Keratinocyte (primary cell): ENCODE measurements at regions not wholly inside any gene's neighbourhood (a gene's known extent, or its start where the extent isn't known, plus 50 kb on each side); places are given as distances from the start of the nearest gene placed in this dataset.

Source experiments
- DNase-seq: peaks from one replicate; pipeline ENCODE4 v3.0.0-alpha.2; 2011; ENCODE audit warnings: low read depth, missing footprints, low spot score
- FAIRE-seq: peaks from 2 replicates; lab custom pipeline; 2011; peaks lifted over from hg19 to GRCh38; lab: Jason Lieb, UNC
- H2AFZ ChIP-seq: 2 replicates; pipeline ENCODE4 v1.6.0; 2012; ENCODE audit warnings: low read length, control low read depth, inconsistent platforms; ENCODE audit not compliant: control insufficient read depth
- H3K27ac ChIP-seq: 2 replicates; pipeline ENCODE4 v1.5.1; 2011; ENCODE audit warnings: low read length; ENCODE audit not compliant: control insufficient read depth, insufficient read depth
- H3K27me3 ChIP-seq: 3 replicates; pipeline ENCODE4 v1.6.0; 2011; ENCODE audit warnings: low read length; ENCODE audit not compliant: control insufficient read depth, insufficient read depth; ENCODE audit errors: extremely low read depth
- H3K36me3 ChIP-seq, 2 experiments: 2 replicates in 1 of 2; 3 replicates in 1 of 2; pipeline ENCODE4 v1.5.1; 2011; ENCODE audit warnings: low read length in 2 of 2, mild to moderate bottlenecking in 1 of 2; ENCODE audit not compliant: control insufficient read depth in 2 of 2, insufficient read depth in 2 of 2; ENCODE audit errors: extremely low read depth in 1 of 2
- H3K4me1 ChIP-seq: 3 replicates; pipeline ENCODE4 v1.5.1; 2011; ENCODE audit warnings: low read length; ENCODE audit not compliant: control insufficient read depth, insufficient read depth; ENCODE audit errors: extremely low read depth
- H3K4me2 ChIP-seq: 3 replicates; pipeline ENCODE4 v1.6.0; 2011; ENCODE audit warnings: low read depth, low read length; ENCODE audit not compliant: control insufficient read depth, insufficient read depth; ENCODE audit errors: extremely low read depth
- H3K4me3 ChIP-seq, 3 experiments: fragments of 200-600 bp in 1 of 3; sonication (generic) in 1 of 3; 2 replicates in 2 of 3; 3 replicates in 1 of 3; pipeline ENCODE4 v1.5.1; 2011 to 2016; ENCODE audit warnings: low read length in 3 of 3, mild to moderate bottlenecking in 3 of 3, control low read depth in 2 of 3, inconsistent platforms in 1 of 3, low read depth in 1 of 3, mixed read lengths in 1 of 3, mixed run types in 1 of 3, moderate library complexity in 1 of 3; ENCODE audit not compliant: control insufficient read depth in 2 of 3, insufficient read depth in 2 of 3; ENCODE audit errors: extremely low read depth in 1 of 3
- H3K79me2 ChIP-seq: 2 replicates; pipeline ENCODE4 v1.6.0; 2012; ENCODE audit warnings: low read length; ENCODE audit not compliant: control insufficient read depth, insufficient read depth
- H3K9ac ChIP-seq: 3 replicates; pipeline ENCODE4 v1.6.0; 2011; ENCODE audit warnings: low read length; ENCODE audit not compliant: control insufficient read depth, insufficient read depth; ENCODE audit errors: extremely low read depth
- H3K9me1 ChIP-seq: 3 replicates; pipeline ENCODE4 v1.6.0; 2011; ENCODE audit warnings: low read length; ENCODE audit not compliant: control insufficient read depth, insufficient read depth; ENCODE audit errors: extremely low read depth
- H3K9me3 ChIP-seq: 2 replicates; pipeline ENCODE4 v1.5.1; 2012; ENCODE audit warnings: low read depth, low read length; ENCODE audit not compliant: control insufficient read depth
- H4K20me1 ChIP-seq: 3 replicates; pipeline ENCODE4 v1.6.0; 2011; ENCODE audit warnings: low read length; ENCODE audit not compliant: control insufficient read depth, insufficient read depth; ENCODE audit errors: extremely low read depth
- CTCF ChIP-seq, 3 experiments: IDR thresholded peaks in 1 of 3; conservative IDR thresholded peaks in 1 of 3; optimal IDR thresholded peaks in 1 of 3; 2 replicates in 2 of 3; 3 replicates in 1 of 3; pipeline versions ENCODE3 to v1.5.1; 2011; ENCODE audit warnings: low read length in 3 of 3, mild to moderate bottlenecking in 3 of 3, moderate library complexity in 2 of 3, control low read depth in 1 of 3, inconsistent platforms in 1 of 3; ENCODE audit not compliant: insufficient read depth in 2 of 3; ENCODE audit errors: extremely low read depth in 1 of 3
- EZH2 ChIP-seq: IDR thresholded peaks from one replicate; pipeline ENCODE4 v1.6.1; 2012; ENCODE audit warnings: inconsistent platforms, mild to moderate bottlenecking, low read length, moderate library complexity
- dilution Hi-C: fragments of 300-500 bp; cut with MboI; formaldehyde crosslinking; loops from one replicate; pipeline ENCODE4 v1.7.0; 2020; ENCODE audit warnings: low sequenced_read_pairs; ENCODE audit not compliant: extremely low pct_ligation_motif_present

GRCh38 chr12:40573024-40573423, 119.2 kb upstream of the CNTN1 start:
- Histone ChIP-seq H4K20me1 (no peaks in the 10 kb centered on the region), H3K9me1 (no peaks in the 10 kb centered on the region), H2AFZ (no peak overlapping the region), H3K27me3 (no peaks in the 10 kb centered on the region), H3K9me3 (no peaks in the 10 kb centered on the region), H3K4me3 (no peak overlapping the region), H3K27ac (no peak overlapping the region), H3K79me2 (no peaks in the 10 kb centered on the region), H3K36me3 (no peaks in the 10 kb centered on the region), H3K9ac (no peak overlapping the region), H3K4me1 (no peaks in the 10 kb centered on the region), H3K4me2 (no peak overlapping the region)
- dilution Hi-C loops, result no loop called here
- no peak for FAIRE-seq
- no peak for TF ChIP-seq CTCF (optimal IDR thresholded peaks at IDR 0.05 in 1 of 3, IDR thresholded peaks at IDR 0.05 in 1 of 3, conservative IDR thresholded peaks at IDR 0.05 in 1 of 3; ENCODE audit: extremely low read depth in 1 of 3, insufficient read depth in 2 of 3, low read length in 3 of 3)
- no peak for TF ChIP-seq EZH2
- DNase-seq, result no peak

- DNase-seq (no peak), FAIRE-seq (no peak)
- Histone ChIP-seq H3K9me3 (no peaks in the 10 kb centered on the region), H3K4me3 (no peak overlapping the region), H2AFZ (no peak overlapping the region), H3K9ac (no peak overlapping the region), H3K4me1 (no peaks in the 10 kb centered on the region), H4K20me1 (no peaks in the 10 kb centered on the region), H3K9me1 (no peaks in the 10 kb centered on the region), H3K79me2 (no peaks in the 10 kb centered on the region), H3K4me2 (no peak overlapping the region), H3K36me3 (no peaks in the 10 kb centered on the region), H3K27ac (no peak overlapping the region), H3K27me3 (no peaks in the 10 kb centered on the region)
- dilution Hi-C loops, result no loop called here
- TF ChIP-seq CTCF (optimal IDR thresholded peaks at IDR 0.05 in 1 of 3, IDR thresholded peaks at IDR 0.05 in 1 of 3, conservative IDR thresholded peaks at IDR 0.05 in 1 of 3; ENCODE audit: extremely low read depth in 1 of 3, insufficient read depth in 2 of 3, low read length in 3 of 3) (no peak), EZH2 (no peak)
These were observed 116.3 kb upstream of the CNTN1 start for GRCh38 chr12:40575987-40576386.
